ENCODE measurements at regions not wholly inside any gene's neighbourhood (a gene's known extent, or its start where the extent isn't known, plus 50 kb on each side); places are given as distances from the start of the nearest gene placed in this dataset.
"Not testable (repeated sequence)": the region's sequence is repeated elsewhere in the genome, so short reads cannot be mapped to it uniquely, and the experiment has no call there.

DNA sequence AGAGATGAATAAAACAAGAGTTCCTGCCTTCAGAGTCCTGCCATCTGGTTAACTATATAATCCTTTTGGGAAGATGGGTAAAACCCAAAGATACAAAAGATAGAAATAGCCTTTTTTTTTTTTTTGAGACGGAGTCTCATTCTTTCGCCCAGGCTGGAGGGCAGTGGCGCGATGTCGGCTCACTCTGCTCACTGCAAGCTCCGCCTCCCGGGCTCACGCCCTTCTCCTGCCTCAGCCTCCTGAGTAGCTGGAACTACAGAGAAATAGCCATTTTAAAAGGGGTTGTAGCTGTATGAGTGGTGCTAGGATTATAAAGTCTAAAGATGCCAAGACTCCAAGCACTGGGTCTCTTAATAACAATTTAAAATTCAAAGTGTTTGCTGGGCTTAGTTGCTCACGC, 97.2 kb downstream of the KDR start:
- H3K36me3 ChIP-seq (ENCODE audit: control insufficient read depth, insufficient read depth, low read length) = no peaks in the 10 kb centered on the region
- no peaks in the 10 kb centered on the region for H3K27me3 ChIP-seq (ENCODE audit: control insufficient read depth, insufficient read depth, low read length)
- no peak for TF ChIP-seq CTCF (IDR thresholded peaks at IDR 0.05; ENCODE audit: insufficient read depth, low read length, poor library complexity, severe bottlenecking)
- no peak for DNase-seq (ENCODE audit: low read depth)
- no peak overlapping the region for H3K4me3 ChIP-seq (ENCODE audit: low read depth, low read length)

DNA sequence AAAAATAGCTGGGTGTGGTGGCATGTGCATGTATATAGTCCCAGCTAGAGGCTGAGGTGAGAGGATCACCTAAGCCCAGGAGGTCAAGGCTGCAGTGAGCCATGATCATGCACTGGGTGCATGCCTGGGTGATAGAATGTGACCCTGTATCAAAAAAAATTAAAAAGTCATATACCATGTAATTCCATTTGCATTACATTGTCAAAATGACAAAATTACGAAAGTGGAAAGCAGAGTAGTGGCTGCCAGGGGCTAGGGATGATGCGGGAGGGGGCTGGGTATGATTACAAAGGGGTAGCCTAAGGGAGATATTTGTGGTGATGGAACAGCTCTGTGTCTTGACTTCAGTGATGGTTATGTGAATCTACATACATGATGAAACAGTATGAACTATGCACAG, 97.8 kb downstream of the KDR start:
- no peak for TF ChIP-seq CTCF (IDR thresholded peaks at IDR 0.05; ENCODE audit: insufficient read depth, low read length, poor library complexity, severe bottlenecking)
- DNase-seq (ENCODE audit: low read depth) = no peak
- H3K4me3 ChIP-seq (ENCODE audit: low read depth, low read length) = no peak overlapping the region
- no peaks in the 10 kb centered on the region for H3K36me3 ChIP-seq (ENCODE audit: control insufficient read depth, insufficient read depth, low read length)
- H3K27me3 ChIP-seq (ENCODE audit: control insufficient read depth, insufficient read depth, low read length) = no peaks in the 10 kb centered on the region

- H3K4me3 ChIP-seq (ENCODE audit: low read depth, low read length); H3K27me3 ChIP-seq (ENCODE audit: control insufficient read depth, insufficient read depth, low read length); H3K36me3 ChIP-seq (ENCODE audit: control insufficient read depth, insufficient read depth, low read length); DNase-seq (ENCODE audit: low read depth): not testable (repeated sequence)
Observed at GRCh38 chr4:55025456-55025855, 99.9 kb downstream of the KDR start.

DNA sequence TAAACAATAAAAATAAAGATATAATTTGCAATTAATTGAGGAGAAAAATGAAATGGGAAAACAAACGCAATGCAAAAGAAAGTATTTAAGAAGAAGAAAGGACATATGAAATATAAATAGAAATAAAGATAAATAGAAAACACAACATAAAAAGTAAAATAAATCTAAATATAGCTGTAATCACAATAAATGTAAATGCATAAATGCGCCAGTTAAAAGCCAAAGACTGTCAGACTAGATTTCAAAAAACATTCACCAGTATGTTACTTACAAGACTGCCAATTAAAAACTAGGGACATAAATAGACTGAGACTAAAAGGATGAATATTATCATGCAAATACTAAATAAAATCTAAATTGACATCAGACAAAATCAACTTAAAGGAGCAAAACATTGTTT, 102.4 kb downstream of the KDR start:
- Histone ChIP-seq H3K4me3 (ENCODE audit: low read depth, low read length) (no peak overlapping the region), H3K27me3 (ENCODE audit: control insufficient read depth, insufficient read depth, low read length) (no peaks in the 10 kb centered on the region), H3K36me3 (ENCODE audit: control insufficient read depth, insufficient read depth, low read length) (no peaks in the 10 kb centered on the region)
- no peak for DNase-seq (ENCODE audit: low read depth)
- no peak for TF ChIP-seq CTCF (IDR thresholded peaks at IDR 0.05; ENCODE audit: insufficient read depth, low read length, poor library complexity, severe bottlenecking)

- no peak for DNase-seq (ENCODE audit: low read depth)
- no peaks in the 10 kb centered on the region for H3K36me3 ChIP-seq (ENCODE audit: control insufficient read depth, insufficient read depth, low read length)
- no peak overlapping the region for H3K4me3 ChIP-seq (ENCODE audit: low read depth, low read length)
- no peaks in the 10 kb centered on the region for H3K27me3 ChIP-seq (ENCODE audit: control insufficient read depth, insufficient read depth, low read length)
- TF ChIP-seq CTCF (IDR thresholded peaks at IDR 0.05; ENCODE audit: insufficient read depth, low read length, poor library complexity, severe bottlenecking) = no peak
Observed at GRCh38 chr4:55021214-55021613, 104.2 kb downstream of the KDR start.

DNA sequence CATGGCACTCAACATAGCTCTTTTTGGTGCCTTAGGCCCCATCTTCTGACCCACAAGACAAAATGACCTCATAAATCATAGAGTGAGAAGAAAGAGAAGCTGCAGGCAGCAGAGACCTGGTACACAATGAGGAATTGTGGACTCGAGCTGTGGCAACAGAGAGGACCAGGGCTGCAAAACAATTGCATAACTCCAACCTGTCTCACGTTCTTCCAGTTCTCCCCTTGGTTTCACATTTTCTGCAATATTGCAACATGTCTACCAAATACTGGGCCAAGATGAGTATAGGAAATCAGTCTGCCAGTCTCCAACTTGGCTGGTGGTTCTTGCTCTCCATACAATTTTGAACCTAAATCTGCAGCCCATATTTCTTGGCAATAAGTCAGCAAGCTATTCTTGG, 105.3 kb downstream of the KDR start:
- Histone ChIP-seq H3K4me3 (ENCODE audit: low read depth, low read length) (no peak overlapping the region), H3K27me3 (ENCODE audit: control insufficient read depth, insufficient read depth, low read length) (no peaks in the 10 kb centered on the region), H3K36me3 (ENCODE audit: control insufficient read depth, insufficient read depth, low read length) (no peaks in the 10 kb centered on the region)
- TF ChIP-seq CTCF (IDR thresholded peaks at IDR 0.05; ENCODE audit: insufficient read depth, low read length, poor library complexity, severe bottlenecking) = no peak
- no peak for DNase-seq (ENCODE audit: low read depth)

Data from kidney epithelial cell (primary cell).